Psoas muscle (tissue), 7 donors: ENCODE measurements at regions not wholly inside any gene's neighbourhood (a gene's known extent, or its start where the extent isn't known, plus 50 kb on each side); places are given as distances from the start of the nearest gene placed in this dataset.
A peak's percentile ranks its signal among the peaks of the same experiment; 100 is the strongest.

ENCODE experiments used
- ATAC-seq, 4 donors: fragments of 200-7000 bp; cut with Tn5 transposase; one replicate each; pipeline ENCODE4 v1.9.1; 2020; ENCODE audit warnings: moderate library complexity in 3 of 4, mild to moderate bottlenecking in 2 of 4
- DNase-seq, 2 donors: peaks; one replicate each; pipeline ENCODE4 v3.0.0-alpha.2; 2020
- H3K27ac ChIP-seq: fragments of 200-600 bp; one replicate; pipeline ENCODE4 v1.8.0; 2022
- H3K27me3 ChIP-seq, 3 donors: fragments of 200-600 bp in 1 of 3; one replicate each; pipeline versions ENCODE4 v1.6.1 to v1.8.0; 2013 to 2022; ENCODE audit warnings: low read length in 2 of 3, mild to moderate bottlenecking in 2 of 3, moderate library complexity in 1 of 3; ENCODE audit not compliant: insufficient read depth in 3 of 3
- H3K36me3 ChIP-seq, 2 donors: fragments of 200-600 bp in 1 of 2; one replicate each; pipeline versions ENCODE4 v1.6.1 to v1.8.0; 2013 to 2022; ENCODE audit warnings: low read depth in 1 of 2, mild to moderate bottlenecking in 1 of 2, moderate library complexity in 1 of 2; ENCODE audit not compliant: insufficient read depth in 1 of 2
- H3K4me1 ChIP-seq: fragments of 200-600 bp; one replicate; pipeline ENCODE4 v1.8.0; 2022
- H3K4me3 ChIP-seq: fragments of 200-600 bp; one replicate; pipeline ENCODE4 v1.8.0; 2022; ENCODE audit warnings: mild to moderate bottlenecking
- H3K9me3 ChIP-seq: fragments of 200-600 bp; one replicate; pipeline ENCODE4 v1.8.0; 2022
- CTCF ChIP-seq: fragments of 200-600 bp; IDR thresholded peaks from one replicate; pipeline ENCODE4 v1.8.0; 2022; ENCODE audit warnings: antibody characterized with exemption
- WGBS, 3 donors: extraction: QIAGEN DNeasy Blood & Tissue Kit; methylation state at CpG; one replicate each; pipeline versions ENCODE4 v1.1.6 to v1.1.7; 2013; 5-methylcytosine and 5-hydroxymethylcytosine counted together
- intact Hi-C, 2 donors: fragments of 100-400 bp; cut with DNase I; formaldehyde crosslinking; loops; one replicate each; pipeline versions ENCODE4 v1.11.0 to v1.14.2; 2022
- donor health status: healthy with polysubstance abuse.
- donor health status: DM: no; HTN: no; CAD: no; lungs with moderate emphysema.
- donor health status: Bipolar disorder and iron deficiency.
- donor health status: healthy.
- donor health status: DM: yes; HTN: yes; CAD: no.
- donor health status: DM: no; HTN: no; CAD: no.
- donor health status: DM: yes; HTN: yes; CAD: no.

- no peaks in the 10 kb centered on the region for H3K9me3 ChIP-seq
- H3K4me3 ChIP-seq = no peak overlapping the region
- intact Hi-C loops = no loop called here
- DNase-seq (no peak), ATAC-seq (peak in 1 of 4 donors; percentile 65)
- 91 to 95% (median 91%) methylated on average over 3 of the region's 3 CpGs for WGBS, 3 donors
- H3K36me3 ChIP-seq = no peaks in the 10 kb centered on the region
- no peak overlapping the region for H3K27ac ChIP-seq
- TF ChIP-seq CTCF = no peak
- H3K27me3 ChIP-seq = no peaks in the 10 kb centered on the region
- no peaks in the 10 kb centered on the region for H3K4me1 ChIP-seq
These were observed 255.1 kb upstream of the KRR1 start for GRCh38 chr12:75766263-75767160.

GRCh38 chr12:75765170-75766059, 254.0 kb upstream of the KRR1 start:
- ATAC-seq = no peak
- Histone ChIP-seq H3K4me3 (no peak overlapping the region), H3K27me3 (no peaks in the 10 kb centered on the region), H3K27ac (no peak overlapping the region), H3K9me3 (no peaks in the 10 kb centered on the region), H3K36me3 (no peaks in the 10 kb centered on the region), H3K4me1 (no peaks in the 10 kb centered on the region)
- TF ChIP-seq CTCF = no peak
- WGBS, 3 donors = 66 to 93% (median 87%) methylated on average over 3 of the region's 3 CpGs
- no peak for DNase-seq
- intact Hi-C loops = no loop called here

- no peak for TF ChIP-seq CTCF
- ATAC-seq (no peak), DNase-seq (no peak)
- Histone ChIP-seq H3K4me3 (no peak overlapping the region), H3K4me1 (no peaks in the 10 kb centered on the region), H3K36me3 (no peaks in the 10 kb centered on the region), H3K9me3 (no peaks in the 10 kb centered on the region), H3K27ac (no peak overlapping the region), H3K27me3 (no peaks in the 10 kb centered on the region)
- intact Hi-C loops = no loop called here
- WGBS, 3 donors = 67 to 83% (median 73%) methylated on average over 5 of the region's 5 CpGs
These were observed 252.9 kb upstream of the KRR1 start for GRCh38 chr12:75764091-75764841.

GRCh38 chr12:75760573-75761294, 249.3 kb upstream of the KRR1 start:
- ATAC-seq = no peak
- no peak overlapping the region for H3K4me3 ChIP-seq
- H3K36me3 ChIP-seq = no peaks in the 10 kb centered on the region
- no peak for TF ChIP-seq CTCF
- intact Hi-C loops = no loop called here
- H3K9me3 ChIP-seq = no peaks in the 10 kb centered on the region
- no peak overlapping the region for H3K27ac ChIP-seq
- no peak for DNase-seq
- H3K4me1 ChIP-seq = no peaks in the 10 kb centered on the region
- WGBS, 3 donors = 85 to 88% (median 87%) methylated on average over 7 of the region's 7 CpGs
- no peaks in the 10 kb centered on the region for H3K27me3 ChIP-seq
